ENCODE measurements at regions not wholly inside any gene's neighbourhood (a gene's known extent, or its start where the extent isn't known, plus 50 kb on each side); places are given as distances from the start of the nearest gene placed in this dataset.

DNA sequence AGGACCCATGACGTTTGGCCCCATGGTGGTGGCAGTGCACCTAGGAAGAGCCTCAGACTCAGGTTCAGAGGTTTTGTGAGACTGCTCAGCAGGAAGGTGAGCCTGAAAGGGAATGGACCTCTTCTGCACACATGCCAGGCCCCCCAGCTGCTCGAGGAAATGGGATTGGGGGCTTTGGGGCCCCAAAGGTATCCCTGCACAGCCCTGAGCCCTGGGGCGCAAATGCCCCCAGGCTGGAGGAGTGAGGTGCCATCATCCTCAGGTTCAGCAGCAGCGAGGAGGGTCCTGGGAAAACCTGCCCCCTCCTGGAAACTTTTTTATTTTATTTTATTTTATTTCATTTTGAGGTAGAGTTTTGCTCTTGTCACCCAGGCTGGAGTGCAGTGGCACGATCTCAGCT, 171.8 kb upstream of the MVB12B start:
- DNase-seq = no peak

DNA sequence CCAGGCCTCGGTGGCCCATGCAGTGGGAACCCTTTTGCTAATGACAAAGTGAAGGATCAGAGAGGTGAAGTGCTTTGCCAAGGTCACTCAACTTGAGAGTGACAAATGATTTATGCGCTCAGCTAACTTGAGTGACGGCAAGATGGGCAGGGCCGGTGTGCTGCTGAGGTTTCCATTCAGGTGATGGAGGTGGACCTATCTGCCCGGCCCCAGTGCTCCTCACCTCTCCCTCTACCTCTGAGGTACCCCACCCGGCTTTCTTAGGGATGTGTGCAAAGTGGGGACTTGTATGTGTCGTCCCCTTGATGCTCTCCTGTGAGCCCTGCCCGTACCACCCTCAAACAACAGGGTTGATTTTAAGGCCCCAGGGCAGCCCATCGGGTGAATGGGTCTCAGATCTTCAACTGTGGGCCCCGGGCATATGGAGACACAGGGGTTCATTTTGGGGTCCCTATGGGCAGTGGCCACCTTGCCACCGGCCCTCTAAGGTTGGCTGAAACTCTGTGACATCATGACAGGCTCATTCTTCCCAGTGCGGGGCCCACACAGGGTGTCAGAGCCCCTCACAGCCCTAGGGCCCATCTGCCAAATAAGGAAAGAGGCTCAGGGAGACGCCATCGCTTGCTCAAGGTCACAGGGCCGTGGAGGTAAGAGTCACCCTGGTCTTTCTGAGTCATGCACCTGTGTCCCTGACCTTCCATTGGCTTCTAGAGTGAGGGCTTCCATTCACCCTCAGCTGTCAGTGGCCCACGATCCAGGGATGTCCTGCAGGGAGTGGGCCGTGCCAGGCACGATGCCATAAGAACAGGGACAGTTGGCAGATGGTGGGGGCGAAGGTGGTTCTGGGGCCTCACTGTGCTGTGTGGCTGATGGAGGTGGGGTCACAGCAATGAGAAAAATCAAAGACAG, 170.6 kb upstream of the MVB12B start:
- DNase-seq = no peak

DNA sequence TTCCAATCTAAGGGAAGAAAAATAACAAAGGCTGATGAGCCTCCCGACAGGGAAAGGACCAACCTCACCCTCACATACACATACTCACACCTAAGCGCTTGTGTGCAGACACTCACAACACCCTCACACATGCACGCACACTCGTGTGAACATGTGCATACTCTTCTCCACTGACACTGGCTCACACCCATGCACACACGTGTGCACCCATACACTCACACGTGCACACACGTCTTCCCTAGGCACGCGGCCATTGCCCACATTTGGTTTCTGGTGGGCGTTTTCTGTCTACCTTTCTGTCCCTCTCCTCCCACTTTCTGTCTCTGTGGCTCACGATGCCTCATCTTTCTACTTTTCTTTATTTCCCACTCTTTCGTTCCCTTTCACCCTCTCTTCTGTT, 169.7 kb upstream of the MVB12B start:
- no peak for DNase-seq

DNA sequence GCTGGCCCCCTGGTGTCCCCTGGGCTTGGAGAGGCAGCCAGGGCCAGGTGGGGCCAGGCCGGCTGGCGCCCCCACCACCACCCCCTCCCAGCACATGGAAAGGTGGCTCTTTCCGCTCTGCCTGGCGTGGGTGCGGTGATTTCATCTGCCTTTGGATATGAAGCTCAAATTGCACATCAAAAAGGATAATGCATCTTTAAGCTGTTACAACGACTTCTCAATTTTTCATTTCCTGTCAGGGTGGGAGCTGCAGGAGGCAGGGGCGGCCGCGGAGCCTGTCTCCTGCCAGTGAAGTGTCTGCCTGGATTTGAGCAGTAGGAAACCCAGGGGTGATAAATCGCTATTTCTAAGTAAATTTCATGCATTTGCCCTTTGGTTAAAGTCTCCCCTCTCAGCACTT, 169.2 kb upstream of the MVB12B start:
- no peak for DNase-seq

DNA sequence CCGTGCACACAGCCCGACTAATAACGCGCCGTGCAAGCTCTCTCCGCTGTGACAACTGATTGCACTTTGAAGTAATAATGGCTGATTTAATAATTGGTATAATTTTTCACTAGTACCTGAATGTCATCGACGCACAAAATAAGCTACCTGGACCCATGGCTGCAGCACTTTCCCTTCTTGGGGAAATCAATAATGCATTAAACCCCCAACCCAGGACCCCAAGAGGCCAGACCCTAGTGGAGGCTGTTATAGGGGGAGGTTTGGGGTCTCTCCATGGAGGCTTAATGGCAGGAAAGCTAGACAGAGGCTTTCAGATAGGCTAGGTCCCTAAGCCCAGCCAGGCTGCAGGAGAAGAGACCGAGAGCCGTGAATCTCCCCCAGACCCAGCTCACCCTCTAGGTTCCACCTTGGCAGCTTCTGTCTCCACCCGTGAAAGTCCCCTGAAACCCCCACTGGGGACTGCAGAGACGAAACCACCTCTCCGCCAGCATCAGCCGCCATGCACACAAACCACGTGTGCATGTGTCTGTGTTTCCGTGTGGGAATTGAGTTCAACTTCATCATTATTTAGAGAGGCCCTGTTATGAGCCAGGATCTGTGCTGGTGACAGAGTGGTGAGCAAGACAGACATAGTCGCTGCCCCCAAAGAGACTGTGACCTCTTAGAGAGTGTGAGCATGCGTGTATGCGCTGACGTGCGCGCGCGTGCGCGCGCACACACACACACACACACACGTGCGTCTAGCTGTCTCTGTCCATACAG, 168.6 kb upstream of the MVB12B start:
- DNase-seq = no peak

DNA sequence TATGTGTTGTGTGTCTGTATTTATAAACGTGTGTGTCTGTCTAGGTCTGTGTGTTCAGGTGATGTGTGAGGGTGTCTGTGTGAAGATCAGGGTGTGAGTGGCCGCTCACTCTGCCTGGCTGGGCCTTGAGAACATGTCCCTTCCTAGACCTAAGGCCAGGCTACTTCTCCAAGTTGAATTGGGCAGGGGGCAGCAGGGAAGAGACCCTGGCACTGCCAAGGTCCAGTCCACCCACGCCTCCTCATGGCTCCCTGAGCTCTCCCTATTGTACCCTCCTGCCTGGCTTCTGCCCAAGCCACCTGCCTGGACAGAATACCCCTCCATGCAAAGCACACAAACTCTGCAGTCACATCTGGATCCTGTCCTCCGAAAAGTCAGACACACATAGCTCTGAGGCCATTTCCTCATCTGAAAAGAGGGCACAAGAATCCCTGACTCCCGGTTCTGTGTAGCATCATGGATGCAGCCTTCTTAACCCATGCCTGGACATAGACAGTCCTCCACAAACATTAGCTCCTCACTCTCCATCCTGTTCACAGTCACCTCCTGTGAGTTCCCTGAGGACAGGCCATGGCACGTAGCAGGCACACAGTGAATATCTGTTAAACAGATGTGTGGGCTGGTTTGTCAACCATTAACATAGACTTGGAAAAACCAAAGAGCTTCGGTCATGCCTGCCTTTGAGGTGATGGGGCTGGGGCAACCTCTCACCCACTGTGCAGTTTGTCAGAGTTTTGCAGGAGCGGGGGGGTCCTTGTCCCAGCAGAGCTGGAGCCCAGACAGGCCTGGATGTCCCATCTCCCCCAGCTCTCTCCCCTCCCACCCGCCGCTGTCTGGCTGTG, 167.8 kb upstream of the MVB12B start:
- DNase-seq = no peak

DNA sequence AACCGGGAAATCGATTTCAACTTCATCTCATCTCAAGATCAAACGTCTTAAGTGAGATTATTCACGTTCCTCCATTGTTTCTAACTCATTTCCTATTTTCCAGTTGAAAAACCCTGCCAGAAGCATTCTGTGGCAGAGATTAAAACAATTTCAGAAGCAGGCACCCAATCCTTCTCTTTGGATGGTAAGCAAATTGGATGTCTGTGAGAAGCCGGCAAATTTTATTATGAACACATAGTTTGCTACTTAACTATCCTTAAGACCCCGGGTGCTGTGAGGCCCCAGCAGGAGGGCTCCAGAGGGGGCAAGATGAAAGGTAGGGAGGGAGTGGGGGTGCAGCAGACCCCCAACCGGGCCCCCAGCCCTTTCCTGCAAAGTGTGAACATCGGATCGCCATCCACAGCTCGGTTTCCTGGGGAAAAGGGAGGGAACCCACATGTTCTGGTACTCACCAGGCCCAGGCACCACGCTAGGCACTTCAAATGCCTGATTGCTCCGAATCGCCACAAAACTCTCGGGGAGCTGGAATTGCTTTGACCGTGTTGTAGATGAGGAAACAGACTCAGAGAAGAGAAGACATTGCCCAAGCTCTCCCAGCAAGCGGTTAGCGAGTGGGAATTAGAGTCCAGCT, 167.1 kb upstream of the MVB12B start:
- no peak for DNase-seq

DNA sequence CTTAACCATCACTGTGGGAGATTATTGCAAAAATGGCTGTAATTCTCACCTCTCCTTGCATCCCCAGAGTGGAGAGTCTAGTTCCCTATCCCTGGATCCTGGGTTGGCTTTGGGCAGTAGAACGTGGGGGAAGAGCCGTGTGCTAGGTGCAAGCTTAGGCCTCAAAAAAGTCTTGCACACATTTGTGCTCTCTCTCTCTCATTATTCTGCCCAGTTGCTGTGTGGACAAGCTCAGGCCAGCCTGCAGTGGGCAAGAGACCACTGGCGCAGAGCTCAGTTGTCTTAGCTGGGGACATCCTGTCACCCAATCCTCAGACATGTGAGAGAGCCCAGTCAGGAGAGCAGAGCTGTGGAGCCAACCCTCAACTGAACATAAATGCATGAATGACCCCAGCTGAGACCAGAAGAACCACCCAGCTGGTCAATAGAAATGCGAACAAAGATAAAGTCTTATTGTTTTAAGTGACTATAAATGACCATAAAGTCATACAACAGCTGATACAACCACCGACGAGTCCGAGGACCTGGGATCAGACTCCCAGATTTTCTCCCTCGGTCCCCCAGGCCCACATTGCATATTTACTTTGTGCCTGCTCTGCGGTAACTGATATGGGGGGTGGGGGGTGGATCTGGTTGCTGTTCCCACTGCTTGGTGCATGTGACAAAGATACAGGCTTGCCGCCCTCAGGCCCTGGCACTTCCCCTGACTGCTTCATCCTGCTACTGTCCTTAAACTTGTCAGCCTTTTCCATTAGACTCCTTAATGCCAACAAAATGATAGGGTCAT, 166.4 kb upstream of the MVB12B start:
- no peak for DNase-seq

DNA sequence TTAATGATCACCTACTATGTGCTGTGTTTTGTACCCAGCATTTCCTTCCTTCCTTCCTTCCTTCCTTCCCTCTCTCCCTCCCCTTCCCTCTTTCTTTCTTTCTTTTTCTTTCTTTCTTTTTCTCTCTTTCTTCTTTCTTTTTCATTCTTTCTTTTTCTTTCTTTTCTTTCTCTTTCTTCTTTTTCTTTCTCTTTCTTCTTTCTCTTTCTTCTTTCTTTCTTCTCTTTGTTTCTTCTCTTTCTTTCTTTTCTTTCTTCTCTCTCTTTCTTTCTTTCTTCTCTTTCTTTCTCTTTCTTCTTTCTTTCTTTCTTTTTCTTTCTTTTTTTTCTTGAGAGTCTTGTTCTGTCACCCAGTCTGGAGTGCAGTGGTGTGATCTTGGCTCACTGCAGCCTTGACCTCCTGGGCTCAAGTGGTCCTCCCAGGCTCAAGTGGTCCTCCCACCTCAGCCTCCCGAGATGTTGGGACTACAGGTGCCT, 165.7 kb upstream of the MVB12B start:
- no peak for DNase-seq

DNA sequence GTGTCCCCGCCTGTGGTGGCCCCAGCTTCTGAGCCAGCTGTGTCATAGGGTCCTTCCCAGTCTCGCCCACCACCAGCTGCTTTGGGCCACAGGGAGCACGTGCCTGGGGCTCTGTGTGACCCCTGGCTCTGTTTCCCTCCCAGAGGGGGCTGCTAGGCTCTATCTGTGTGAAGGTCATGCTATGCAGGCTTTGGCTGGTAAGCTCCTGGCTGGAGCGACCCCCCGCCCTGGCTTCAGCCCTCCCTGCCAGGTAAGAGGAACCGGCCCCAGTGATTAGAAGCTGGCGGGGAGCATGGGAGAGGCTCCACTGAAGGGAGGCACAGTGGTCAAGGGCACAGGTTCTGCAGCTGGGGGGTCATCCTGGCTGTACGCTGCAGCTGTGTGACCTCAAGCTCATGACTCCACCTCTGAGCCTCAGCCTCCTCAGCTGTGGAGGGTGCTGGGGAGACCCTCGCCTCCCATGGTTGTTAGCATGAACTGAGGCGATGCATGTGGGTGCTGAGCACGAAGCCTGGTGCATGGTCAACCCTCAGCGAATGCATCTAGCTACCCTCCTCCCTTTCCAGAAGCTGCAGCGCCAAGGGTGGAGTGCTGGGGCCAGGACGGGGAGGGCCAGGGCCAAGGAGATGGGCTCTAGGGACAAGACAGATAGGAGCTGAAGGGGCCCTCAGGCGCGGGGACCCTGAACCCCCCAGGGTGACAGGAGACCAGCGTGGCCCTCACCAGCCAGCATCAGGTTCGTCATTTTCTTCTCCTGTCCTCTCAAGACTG, 163.8 kb upstream of the MVB12B start:
- DNase-seq = no peak

DNA sequence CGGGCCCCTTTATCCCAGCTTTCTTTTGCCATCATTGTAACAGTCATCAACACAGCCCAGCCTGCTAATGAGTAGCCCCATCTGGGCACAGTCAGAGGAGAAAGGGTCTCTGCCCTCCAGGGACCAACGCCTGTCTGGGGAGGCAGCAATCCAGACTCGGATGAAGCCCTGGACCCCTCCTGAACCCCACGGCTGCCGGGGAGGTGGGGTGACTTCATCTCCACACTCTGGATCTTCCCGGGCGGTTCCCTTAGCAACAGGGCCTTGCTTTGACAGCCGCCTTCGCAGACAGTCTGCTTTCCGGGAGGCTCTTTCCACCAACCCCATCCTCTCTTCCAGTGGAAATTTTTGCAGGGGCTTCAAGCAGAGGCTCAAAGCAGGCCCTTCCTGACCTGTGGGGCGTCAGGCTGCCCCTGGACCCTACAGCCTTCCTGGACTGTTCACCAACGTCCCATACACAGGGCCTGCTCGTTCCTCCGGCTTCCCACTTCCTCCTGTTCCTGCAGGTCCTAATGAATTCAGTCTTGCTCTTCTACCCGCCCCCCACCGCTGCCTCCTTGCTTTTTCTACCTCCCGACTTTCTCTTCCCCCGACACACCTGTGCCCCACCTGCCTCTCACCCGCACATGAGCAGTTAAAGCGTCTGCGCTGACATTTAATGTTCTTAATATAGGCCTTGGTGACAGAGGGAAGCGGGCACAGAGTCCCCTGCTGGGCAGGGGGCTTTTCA, 161.7 kb upstream of the MVB12B start:
- no peak for DNase-seq

DNA sequence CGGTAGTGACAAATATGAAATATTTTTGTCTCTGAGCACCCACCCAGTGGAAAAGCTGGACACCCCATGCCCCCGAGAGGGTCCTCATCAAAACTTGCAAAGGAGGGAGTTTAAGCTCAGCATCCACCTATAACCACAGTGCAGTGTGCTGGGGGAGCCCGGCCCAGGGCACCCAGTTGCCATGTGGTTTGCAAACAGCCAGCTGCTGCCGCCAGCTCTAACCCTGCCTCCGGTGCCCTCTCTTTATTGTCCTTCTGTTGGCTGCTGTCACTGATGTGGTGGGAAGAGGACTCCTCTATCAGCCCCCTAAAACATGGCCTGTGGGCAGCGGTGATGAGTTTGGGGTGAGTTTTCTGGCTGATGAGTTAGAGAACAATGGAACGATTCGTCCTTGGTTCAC, 160.9 kb upstream of the MVB12B start:
- no peak for DNase-seq

DNA sequence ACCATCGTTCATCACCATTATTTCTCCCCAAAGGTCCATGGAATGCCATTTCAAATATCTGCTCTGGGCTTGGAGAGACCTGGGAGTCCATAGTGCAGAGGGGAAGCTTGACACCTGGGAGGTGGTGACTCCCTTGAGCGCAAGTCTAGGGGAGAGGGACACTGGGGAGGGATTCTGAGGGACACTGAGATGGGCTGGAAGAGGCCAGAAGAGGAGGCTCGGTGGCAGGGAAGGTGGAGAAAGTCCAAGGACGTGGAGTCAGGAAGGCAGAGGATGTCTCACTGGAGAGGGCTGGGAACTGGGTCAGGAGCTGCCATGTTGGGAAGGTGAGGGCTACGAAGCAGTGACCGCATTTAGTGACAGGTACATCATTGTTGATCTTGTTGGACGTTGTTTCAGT, 160.3 kb upstream of the MVB12B start:
- DNase-seq = no peak

DNA sequence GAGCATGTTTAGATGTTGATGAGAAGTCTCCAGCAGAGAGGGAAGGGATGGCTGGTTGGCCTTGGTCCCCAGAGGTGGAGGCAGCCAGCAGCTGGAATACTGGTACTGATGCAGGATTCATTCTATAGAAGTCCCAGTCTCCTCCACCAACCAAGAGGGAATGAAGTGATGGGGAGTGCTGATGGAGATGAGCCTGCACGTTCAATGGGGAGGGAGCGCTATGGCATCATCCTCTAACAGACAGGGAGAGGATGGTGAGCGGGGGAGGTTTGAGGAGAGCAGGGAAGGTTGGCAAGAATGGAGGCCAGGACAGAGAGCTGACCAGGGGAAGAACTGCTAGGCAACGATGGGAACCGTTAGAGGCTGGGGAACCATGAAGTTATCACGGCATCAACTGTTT, 159.8 kb upstream of the MVB12B start:
- no peak for DNase-seq

DNA sequence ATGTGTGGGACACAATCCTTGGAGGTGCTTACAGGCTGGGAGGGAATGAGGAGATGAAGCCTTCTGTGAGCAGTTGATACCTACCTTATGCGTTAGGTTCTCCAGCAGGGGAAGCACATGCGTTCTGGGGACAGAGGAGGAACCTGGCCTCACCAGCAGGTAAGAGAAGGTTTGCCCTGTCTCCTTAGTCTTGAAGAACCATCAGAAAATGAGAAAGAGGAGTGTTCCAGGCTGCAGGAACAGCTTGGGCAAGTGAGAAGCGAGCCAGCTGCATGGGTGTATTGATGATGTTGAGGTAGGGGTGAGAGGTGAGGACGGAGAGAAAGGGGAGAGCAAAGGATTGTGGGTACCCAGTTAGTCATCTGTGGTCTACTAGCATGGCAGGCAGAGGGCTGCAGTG, 156.9 kb upstream of the MVB12B start:
- no peak for DNase-seq

DNA sequence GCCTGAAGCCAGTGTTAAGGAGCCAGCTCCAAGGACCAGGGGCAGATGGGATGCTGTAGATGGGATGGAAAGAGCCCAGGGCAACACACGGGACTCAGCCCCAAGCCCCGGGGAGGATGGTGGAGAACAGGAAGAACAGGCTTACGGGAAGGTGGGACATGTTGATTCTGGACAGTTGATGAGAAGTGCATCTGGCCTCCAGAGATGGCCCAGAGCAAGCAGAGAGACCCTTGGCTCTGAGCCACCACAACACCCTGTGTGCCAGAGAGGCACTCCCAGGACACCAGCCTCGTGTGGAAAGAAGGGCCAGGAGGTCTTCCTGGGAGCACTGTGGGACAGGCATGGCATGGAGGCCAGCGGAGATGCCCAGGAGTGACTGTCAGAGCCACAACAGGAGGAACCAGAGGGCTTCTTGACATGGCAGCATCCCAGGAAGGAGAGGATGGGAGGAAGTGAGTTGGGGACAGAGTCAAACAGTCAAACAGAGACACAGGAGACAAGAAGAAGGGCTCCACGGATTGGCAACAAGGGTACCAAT, 156.3 kb upstream of the MVB12B start:
- no peak for DNase-seq

DNA sequence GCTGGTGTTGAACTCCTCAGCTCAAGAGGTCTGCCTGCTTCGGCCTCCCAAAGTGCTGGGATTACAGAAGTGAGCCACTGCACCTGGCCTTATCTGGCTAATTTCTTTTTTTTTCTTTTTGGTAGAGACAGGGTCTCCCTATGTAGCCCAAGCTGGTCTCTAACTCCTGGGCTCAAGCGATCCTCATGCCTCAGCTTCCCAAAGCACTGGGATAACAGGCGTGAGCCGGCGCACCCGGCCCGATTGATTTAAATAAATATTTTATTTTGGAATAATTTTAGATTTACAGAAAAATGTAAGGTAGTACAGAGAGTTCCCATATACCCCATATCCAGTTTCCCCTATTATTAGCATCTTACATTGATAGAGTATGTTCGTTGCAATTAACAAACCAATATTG, 155.0 kb upstream of the MVB12B start:
- no peak for DNase-seq

DNA sequence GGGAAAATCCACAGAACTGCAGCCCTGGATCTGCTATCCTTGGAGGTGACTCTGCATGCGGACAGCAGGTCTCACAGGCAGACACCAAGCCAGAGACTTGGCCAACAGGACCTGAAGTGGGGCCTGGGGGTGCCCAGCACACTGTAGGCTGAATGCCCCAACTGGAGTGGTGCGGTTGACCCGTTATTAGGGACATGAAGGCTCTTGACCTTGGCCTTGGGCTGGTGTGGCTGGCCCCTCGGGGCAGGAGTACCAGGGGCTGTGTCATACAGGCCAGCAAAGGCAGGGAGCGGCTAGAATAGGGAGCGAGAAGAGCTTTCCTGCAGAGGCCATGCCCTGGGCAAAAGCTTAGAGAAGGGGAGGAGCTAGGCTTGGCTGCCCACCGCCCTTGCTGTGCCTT, 153.2 kb upstream of the MVB12B start:
- no peak for DNase-seq

DNA sequence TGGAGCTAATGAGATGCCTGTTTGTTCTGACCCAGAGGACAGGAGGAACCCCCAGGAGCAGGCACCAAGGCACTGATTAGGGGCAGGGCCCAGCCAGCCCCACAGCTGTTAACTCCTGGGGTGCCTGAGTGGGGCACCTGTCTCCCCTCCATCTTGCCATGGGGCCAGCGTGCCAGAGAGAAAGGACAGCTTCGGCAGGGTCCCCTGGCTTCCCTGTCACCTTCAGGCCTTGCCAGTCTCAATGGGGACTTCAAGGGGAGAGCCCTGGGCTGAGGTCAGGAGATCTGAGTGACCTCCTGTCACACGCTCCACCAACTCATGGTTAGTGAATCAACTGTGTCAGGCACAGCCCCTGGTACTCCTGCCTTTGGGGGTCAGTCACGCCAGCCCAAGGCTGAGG, 152.7 kb upstream of the MVB12B start:
- no peak for DNase-seq

DNA sequence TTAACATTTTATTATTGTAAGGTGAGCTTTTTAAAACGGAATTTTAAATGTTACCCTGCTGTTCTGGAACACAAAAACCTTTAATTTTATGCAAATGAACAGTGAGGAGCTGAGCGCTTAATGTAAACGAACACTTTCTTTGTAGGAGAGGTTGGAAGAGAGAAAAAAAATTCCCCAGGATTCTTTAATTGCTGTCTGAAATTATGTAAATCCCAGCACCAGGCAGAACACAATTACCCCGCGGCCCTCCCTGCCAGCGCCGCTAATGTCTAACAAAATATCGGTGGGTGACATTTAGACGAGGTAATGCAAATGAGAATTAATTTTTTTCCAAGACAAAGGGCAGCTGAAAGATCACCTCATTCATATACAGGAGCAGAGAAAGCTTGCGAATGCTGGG, 143.4 kb upstream of the MVB12B start:
- DNase-seq = no peak
